ENCODE measurements at regions not wholly inside any gene's neighbourhood (a gene's known extent, or its start where the extent isn't known, plus 50 kb on each side); places are given as distances from the start of the nearest gene placed in this dataset.

GRCh38 chr2:204219196-204219595 is 282.6 kb downstream of the ICOS start:
- TF ChIP-seq EZH2 (IDR thresholded peaks at IDR 0.05; ENCODE audit: low read depth, unreplicated experiment) = no peak
- TF ChIP-seq CTCF (conservative IDR thresholded peaks at IDR 0.05; ENCODE audit: low read depth in 2 of 2) = no peak
- TF ChIP-seq POLR2AphosphoS5 (IDR thresholded peaks at IDR 0.05; ENCODE audit: low read depth) = no peak
- no peak for TF ChIP-seq EZH2phosphoT487 (IDR thresholded peaks at IDR 0.05; ENCODE audit: unreplicated experiment)
- no peak for TF ChIP-seq REST (IDR thresholded peaks at IDR 0.05; ENCODE audit: unreplicated experiment)
- no peak for TF ChIP-seq ZNF331 (CRISPR knock-in tag; IDR thresholded peaks at IDR 0.05; ENCODE audit: low read depth)

Measured in GM23338 (cell line).